SU-DHL-6 (cell line): ENCODE measurements at regions not wholly inside any gene's neighbourhood (a gene's known extent, or its start where the extent isn't known, plus 50 kb on each side); places are given as distances from the start of the nearest gene placed in this dataset.

ENCODE experiments used
- H2AFZ ChIP-seq: fragments of 200-600 bp; sonication (generic); 2 replicates; pipeline ENCODE4 v1.6.1; 2014; ENCODE audit warnings: low read depth, mild to moderate bottlenecking, moderate library complexity, mixed read lengths, antibody characterized with exemption, low read length; ENCODE audit not compliant: severe bottlenecking
- H3F3A ChIP-seq: fragments of 200-600 bp; shearing (Covaris generic); 2 replicates; pipeline ENCODE4 v1.6.0; 2016; ENCODE audit warnings: antibody characterized with exemption, mild to moderate bottlenecking; ENCODE audit not compliant: insufficient read depth
- H3K27ac ChIP-seq: fragments of 200-600 bp; sonication (generic); 2 replicates; pipeline ENCODE4 v1.5.1; 2016; ENCODE audit warnings: low read depth, mild to moderate bottlenecking, low read length, moderate library complexity, mixed read lengths
- H3K27me3 ChIP-seq: fragments of 200-600 bp; sonication (generic), shearing (Covaris generic); 2 replicates; pipeline ENCODE4 v1.6.0; 2014; ENCODE audit warnings: mild to moderate bottlenecking, low read length
- H3K36me3 ChIP-seq: fragments of 200-600 bp; sonication (generic); 2 replicates; pipeline ENCODE4 v1.6.1; 2014; ENCODE audit warnings: mild to moderate bottlenecking, low read length, mixed read lengths
- H3K4me2 ChIP-seq: fragments of 300-600, 200-600 bp; shearing (Covaris generic), sonication (generic); 2 replicates; pipeline ENCODE4 v1.6.0; 2014; ENCODE audit warnings: low read length, low read depth, mild to moderate bottlenecking; ENCODE audit not compliant: poor library complexity, severe bottlenecking
- H3K4me3 ChIP-seq: fragments of 200-600 bp; sonication (generic); 2 replicates; pipeline ENCODE4 v1.5.1; 2014; ENCODE audit warnings: antibody characterized with exemption, low read length, mild to moderate bottlenecking, mixed read lengths; ENCODE audit not compliant: insufficient read depth, poor library complexity, severe bottlenecking
- H3K79me2 ChIP-seq: fragments of 200-600 bp; sonication (generic); 2 replicates; pipeline ENCODE4 v1.6.1; 2014; ENCODE audit warnings: mild to moderate bottlenecking, low read length, moderate library complexity; ENCODE audit not compliant: insufficient read depth
- H3K9ac ChIP-seq: fragments of 200-600 bp; sonication (generic); 2 replicates; pipeline ENCODE4 v1.7.0; 2014; ENCODE audit warnings: mild to moderate bottlenecking, low read length
- H3K9me2 ChIP-seq: fragments of 200-600 bp; sonication (generic); replicated peaks from 2 replicates; pipeline ENCODE4 v1.6.1; 2014; ENCODE audit warnings: low read length; ENCODE audit not compliant: insufficient read depth
- H3K9me3 ChIP-seq: fragments of 200-600 bp; sonication (generic); 2 replicates; pipeline ENCODE4 v1.6.1; 2014; ENCODE audit warnings: low read length, mixed read lengths; ENCODE audit not compliant: insufficient read depth
- H4K20me1 ChIP-seq: fragments of 200-600 bp; sonication (generic); 2 replicates; pipeline ENCODE4 v1.6.1; 2014; ENCODE audit warnings: low read depth, mild to moderate bottlenecking, antibody characterized with exemption, low read length, moderate library complexity, mixed read lengths
- CTCF ChIP-seq: fragments of 200-600 bp; sonication (generic); IDR thresholded peaks from one replicate; pipeline ENCODE4 v1.5.1; 2017; ENCODE audit warnings: antibody characterized with exemption, mild to moderate bottlenecking, low read length, moderate library complexity; ENCODE audit not compliant: insufficient read depth, poor library complexity, severe bottlenecking
- EZH2phosphoT487 ChIP-seq: fragments of 200-600 bp; sonication (generic), shearing (Covaris generic); conservative IDR thresholded peaks from 2 replicates; pipeline ENCODE4 v1.6.1; 2018; ENCODE audit warnings: mild to moderate bottlenecking, antibody characterized with exemption, low read length, moderate library complexity, mixed read lengths

- Histone ChIP-seq H3F3A (no peaks in the 10 kb centered on the region), H3K79me2 (no peaks in the 10 kb centered on the region), H2AFZ (no peak overlapping the region), H3K27ac (no peak overlapping the region), H4K20me1 (no peaks in the 10 kb centered on the region), H3K9me2 (no peaks in the 10 kb centered on the region), H3K4me3 (no peak overlapping the region), H3K36me3 (no peaks in the 10 kb centered on the region), H3K9ac (no peak overlapping the region), H3K27me3 (no peaks in the 10 kb centered on the region), H3K4me2 (no peak overlapping the region), H3K9me3 (peaks cover 3% of the 10 kb centered on the region; the same call in 1 of the 2 replicates)
- TF ChIP-seq CTCF (no peak), EZH2phosphoT487 (no peak)
Observed at GRCh38 chr15:69744391-69745162, 292.0 kb downstream of the RPLP1 start.

GRCh38 chr15:69747193-69747592 lies 294.6 kb downstream of the RPLP1 start:
- Histone ChIP-seq H3K36me3 (no peaks in the 10 kb centered on the region), H3K9me3 (no peaks in the 10 kb centered on the region), H3K79me2 (no peaks in the 10 kb centered on the region), H3K27me3 (no peaks in the 10 kb centered on the region), H2AFZ (no peak overlapping the region), H3K27ac (no peak overlapping the region), H4K20me1 (no peaks in the 10 kb centered on the region), H3K9me2 (no peaks in the 10 kb centered on the region), H3F3A (no peaks in the 10 kb centered on the region), H3K4me3 (no peak overlapping the region), H3K9ac (no peak overlapping the region), H3K4me2 (no peak overlapping the region)
- TF ChIP-seq CTCF (no peak), EZH2phosphoT487 (no peak)

GRCh38 chr15:69748131-69748530 lies 295.5 kb downstream of the RPLP1 start:
- no peak overlapping the region for H3K4me3 ChIP-seq
- H3K9ac ChIP-seq = no peak overlapping the region
- no peaks in the 10 kb centered on the region for H3F3A ChIP-seq
- no peak overlapping the region for H3K27ac ChIP-seq
- H4K20me1 ChIP-seq = no peaks in the 10 kb centered on the region
- H3K36me3 ChIP-seq = no peaks in the 10 kb centered on the region
- peaks cover 2% of the 10 kb centered on the region; the same call in 1 of the 2 replicates for H3K9me3 ChIP-seq
- no peak overlapping the region for H3K4me2 ChIP-seq
- H3K79me2 ChIP-seq = no peaks in the 10 kb centered on the region
- H3K27me3 ChIP-seq = no peaks in the 10 kb centered on the region
- no peak overlapping the region for H2AFZ ChIP-seq
- TF ChIP-seq CTCF = no peak
- no peak for TF ChIP-seq EZH2phosphoT487
- no peaks in the 10 kb centered on the region for H3K9me2 ChIP-seq
